CD4-positive, alpha-beta T cell treated with Interleukin-12 subunit alpha and Interleukin-12 subunit beta, for 1 hour (primary cell): ENCODE measurements at regions not wholly inside any gene's neighbourhood (a gene's known extent, or its start where the extent isn't known, plus 50 kb on each side); places are given as distances from the start of the nearest gene placed in this dataset.
"Not testable (repeated sequence)": the region's sequence is repeated elsewhere in the genome, so short reads cannot be mapped to it uniquely, and the experiment has no call there.

ENCODE experiments used
- DNase-seq: peaks from one replicate; pipeline ENCODE4 v3.0.0-alpha.2; 2020

DNA sequence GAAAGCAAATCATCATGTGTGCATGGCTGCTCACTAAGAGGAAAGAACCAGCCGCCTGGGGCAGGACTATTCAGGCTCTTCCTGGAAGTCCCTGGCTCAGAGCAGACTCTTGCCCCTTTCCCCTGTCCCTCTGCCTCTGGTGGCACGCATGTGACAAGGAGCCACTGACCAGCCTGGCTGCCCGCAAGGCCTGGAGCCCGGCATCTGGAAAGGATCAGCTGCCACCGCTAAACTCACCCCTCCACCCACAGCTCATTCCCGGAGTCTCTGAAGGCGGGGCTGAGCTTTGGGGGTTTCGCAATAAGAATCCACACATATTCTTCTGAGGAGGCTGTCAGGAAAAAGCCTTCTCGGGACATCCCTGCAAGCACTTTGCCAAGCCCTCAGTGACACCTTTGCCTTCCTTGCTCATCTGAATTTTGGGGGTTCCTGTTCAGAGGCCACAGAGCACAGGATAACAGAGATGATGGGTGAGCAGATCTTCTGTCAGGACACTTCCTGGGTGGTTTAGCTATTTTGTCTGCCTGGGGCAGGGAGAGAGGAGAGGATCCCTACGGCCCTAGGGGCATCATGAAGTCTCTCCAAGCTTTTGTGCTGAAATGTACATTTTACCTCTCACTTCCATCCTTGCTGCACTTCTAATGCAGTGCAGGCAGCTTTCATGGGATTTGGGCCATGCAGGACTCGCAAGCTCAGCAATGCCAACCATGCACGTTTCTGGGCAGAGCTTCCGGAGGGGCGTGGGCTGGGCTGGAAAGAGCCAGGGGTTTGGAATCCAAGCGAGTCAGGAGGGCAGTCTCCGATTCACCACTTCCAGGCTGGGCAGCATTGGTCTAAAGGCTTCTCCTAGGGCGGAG, 124.8 kb upstream of the MAP1LC3B2 start:
- DNase-seq: no peak

DNA sequence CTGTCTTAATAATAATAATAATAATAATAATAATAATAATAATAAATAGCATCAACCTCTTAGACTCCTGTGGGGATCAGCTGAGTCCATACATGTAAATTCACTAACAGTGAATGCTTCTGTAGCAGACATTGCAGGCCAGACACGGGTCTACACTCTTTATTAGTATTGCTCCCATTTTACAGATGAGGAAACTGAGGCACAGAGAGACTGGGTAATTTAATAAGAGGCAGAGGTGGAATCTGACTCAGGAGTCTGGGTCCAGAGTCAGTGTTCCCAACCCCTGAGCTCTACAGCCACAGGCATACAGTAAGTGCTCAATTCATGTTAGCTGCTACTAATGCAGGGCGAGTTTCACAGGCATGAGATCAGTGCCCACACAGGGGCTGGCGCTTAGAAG, 123.2 kb upstream of the MAP1LC3B2 start:
- DNase-seq: no peak

DNA sequence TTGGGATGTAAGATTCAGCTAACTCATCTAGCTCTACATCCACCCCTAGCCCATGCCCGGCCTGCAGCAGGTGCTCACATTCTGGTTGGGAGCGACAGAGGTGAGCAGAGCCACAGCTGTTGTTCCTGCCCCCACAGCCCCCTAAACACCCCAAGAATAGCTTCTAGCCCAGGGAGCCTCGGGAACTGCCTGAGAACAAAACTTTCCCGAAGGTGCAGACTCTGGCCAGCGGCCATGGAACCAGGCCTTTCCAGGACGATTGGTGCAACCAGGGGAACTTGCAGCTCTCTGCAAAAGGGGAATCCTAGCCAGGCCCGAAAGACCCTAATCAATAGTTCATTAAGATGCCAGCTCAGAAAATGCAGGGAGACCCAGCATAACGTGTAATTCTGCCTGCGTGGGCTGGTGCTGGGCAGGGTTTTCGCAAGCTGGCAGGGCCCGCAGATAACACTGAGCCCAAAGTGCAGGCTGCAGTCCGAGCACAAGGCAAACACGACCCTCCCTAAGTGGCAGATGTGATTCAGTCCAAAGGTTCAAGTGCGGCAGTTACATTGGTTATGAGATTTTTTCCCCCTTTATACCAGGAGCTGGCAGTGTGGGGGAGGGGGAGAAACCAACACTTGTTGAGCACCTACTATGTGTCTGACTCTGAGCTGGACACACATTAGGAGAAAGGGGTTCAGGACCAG, 122.5 kb upstream of the MAP1LC3B2 start:
- no peak for DNase-seq

DNA sequence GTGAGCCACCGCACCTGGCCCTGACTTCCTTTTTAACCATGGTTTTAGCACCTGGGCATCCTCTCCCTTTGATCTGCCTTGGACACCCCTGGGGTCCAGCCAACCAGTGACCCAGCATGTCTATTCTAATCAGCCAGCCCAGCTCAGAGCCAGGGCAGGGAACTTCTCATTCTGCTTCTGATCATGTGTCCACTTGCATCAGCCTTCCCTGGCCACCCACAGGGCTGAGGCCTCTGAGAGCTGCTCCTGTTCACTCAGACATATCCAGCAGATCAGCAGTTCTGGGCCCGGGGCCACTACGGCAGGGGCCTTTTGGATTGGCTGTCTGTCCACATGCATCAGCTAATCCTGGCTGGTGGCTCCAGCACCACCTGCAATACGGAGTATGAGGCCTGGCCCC, 117.9 kb upstream of the MAP1LC3B2 start:
- DNase-seq: no peak

DNA sequence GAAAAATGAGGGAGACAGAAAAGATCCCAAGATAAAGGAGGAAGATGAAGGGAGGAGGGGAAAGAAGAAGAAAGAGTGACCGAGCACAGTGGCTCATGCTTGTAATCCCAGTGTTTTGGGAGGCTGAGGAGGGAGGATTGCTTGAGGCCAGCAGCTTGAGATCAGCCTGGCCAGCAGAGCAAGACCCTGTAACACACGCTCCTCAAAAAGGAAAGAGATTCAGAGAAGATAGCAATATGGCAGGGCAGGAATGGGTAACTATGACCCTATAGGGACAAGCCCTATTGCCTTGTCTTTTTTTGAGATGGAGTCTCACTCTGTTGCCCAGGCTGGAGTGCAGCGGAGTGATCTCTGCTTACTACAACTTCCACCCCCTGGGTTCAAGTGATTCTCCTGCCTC, 116.9 kb upstream of the MAP1LC3B2 start:
- DNase-seq: no peak

DNA sequence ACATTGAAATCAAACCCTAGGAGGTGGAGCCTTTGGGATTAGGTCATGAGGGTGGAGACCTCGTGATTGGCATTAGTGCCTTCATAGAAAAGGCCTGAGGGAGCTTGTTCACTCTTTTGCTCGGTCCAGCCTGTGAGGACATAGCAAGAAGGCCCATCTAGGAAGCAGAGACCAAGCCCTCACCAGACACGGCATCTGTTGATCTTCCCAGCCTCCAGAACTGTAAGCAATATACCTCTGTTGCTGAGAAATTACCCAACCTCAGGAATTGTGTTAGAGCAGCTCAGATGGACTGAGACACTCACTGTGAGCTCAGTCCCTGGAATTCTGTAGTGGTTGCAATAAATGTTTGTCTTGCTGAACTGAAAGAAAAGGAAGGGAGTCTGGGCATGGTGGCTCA, 116.2 kb upstream of the MAP1LC3B2 start:
- no peak for DNase-seq

DNA sequence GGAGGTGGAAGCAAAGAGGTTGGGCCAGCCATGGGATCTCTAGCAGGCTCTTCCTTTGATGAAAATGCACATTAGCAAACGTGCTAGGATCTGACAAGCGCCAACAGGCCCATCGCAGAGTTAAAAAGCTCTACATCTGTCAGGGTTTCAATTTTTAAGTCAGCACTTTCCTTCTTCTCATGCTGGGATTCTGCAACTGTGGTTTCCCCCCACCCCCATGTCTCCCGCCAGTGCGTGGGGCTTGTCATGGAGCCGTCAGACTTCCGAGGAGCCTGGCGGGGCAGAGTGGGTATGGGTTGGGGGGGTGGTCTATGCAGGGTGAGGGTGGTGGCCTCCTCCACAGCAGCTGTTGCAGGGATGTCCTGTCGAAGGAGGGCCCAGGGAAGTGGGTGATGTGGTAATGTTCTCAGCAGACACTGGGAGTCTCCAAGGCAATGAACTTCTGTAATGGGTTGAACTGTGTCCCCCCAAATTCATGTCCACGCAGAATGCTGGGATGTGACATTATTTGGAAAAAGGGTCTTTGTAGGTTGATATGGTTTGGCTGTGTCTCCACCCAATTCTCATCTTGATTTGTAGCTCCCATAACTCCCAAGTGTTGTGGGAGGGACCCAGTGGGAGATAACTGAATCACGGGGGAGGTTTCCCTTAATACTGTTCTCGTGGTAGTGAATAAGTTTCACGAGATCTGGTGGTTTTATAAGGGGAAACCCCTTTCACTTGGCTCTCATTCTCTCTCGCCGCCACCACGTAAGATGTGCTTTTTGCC, 115.2 kb upstream of the MAP1LC3B2 start:
- DNase-seq: no peak

DNA sequence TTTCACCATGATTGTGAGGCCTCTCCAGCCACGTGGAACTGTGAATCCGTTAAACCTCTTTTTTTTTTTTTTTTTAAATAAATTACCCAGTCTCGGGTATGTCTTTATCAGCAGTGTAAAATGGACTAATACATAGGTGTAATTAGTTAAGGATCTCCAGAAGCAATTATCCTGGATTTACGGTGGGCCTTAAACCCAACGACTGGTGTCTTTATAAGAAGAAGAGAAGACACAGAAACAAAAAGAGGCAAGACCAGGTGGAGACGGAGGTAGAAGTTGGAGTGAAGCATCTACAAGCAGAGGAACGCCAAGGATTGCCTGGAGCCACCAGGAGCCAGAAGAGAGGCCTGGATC, 114.6 kb upstream of the MAP1LC3B2 start:
- DNase-seq: no peak

DNA sequence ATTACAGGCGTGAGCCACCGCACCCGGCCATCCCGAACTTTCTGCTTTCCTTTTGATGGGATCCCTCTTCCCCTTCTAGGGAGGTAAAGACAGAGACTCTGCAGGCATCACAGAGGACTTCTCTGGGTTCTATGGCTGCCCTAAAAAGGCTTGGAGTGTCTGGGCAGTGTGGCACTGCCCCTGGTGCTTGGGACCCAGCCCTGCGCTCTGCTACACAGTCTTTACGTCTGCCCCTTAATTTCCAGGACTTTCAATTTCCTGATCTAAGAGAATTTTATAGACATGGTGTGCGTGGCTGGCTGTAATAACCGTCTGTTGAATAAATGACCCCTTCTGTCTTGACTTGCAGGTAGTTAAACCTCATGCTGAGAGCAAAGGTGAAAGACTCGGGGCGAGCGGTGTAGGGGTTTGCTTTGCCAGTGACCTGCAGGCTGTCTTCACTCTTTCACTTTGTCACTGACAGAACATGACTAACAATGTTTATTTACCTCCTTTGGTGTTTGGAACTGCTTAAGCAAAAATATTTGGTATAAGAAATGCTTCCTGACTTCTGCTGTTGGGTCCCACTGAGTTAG, 110.9 kb upstream of the MAP1LC3B2 start:
- DNase-seq: no peak

DNA sequence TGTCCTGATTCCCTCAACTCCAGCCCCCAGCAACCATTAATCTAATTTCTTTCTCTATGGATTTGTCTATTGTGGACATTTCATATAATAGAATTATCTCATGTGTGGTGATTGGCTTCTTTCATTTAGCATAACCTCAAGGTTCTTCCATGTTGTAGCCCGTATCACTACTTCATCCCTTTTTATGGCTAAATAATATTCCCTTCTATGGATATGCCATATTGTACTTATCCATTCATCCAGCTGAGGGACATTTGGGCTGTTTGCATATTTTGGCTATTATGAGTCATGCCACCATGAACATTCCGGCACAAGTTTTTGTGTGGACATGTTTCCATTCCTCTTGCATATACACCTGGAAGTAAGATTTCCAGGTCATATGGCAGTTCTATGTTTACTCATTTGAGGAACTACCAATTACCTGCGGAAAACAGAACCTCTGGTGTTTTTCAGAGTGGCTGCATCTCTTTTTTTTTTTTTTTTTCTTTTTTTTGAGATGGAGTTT, 108.7 kb upstream of the MAP1LC3B2 start:
- DNase-seq: no peak

DNA sequence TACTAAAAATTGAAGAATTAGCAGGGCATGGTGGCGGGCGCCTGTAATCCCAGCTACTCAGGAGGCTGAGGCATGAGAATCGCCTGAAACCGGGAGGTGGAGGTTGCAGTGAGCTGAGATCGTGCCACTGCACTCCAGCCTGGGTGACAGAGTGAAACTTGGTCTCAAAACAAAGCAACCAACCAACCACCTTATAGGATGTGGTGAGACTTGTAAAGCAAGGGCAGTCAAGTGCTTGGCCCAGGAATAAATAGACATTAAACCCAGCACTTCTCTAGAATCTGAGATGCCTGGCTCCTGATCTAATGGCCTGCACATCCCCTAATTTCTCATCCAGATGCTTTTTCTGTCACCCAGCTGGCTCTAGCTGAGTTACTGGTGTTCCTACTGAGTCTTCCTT, 106.2 kb upstream of the MAP1LC3B2 start:
- not testable (repeated sequence) for DNase-seq

DNA sequence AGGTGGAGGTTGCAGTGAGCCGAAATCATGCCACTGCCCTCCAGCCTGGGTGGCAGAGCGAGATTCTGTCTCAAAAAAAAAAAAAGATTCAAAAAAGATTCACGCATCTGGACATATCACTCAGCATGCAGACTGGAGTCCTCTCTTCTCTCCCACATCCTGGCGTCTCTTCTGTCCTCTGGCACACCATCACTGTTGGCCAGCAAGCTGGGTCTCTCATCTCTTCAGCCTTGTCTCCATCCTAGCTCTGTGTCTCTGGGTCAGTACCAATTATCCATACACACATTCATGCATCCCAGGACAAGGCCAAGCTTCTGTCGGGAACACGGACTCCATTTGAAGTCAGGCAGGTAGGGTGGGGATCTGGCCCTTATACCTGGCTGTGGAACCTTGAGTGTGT, 105.5 kb upstream of the MAP1LC3B2 start:
- DNase-seq: no peak

DNA sequence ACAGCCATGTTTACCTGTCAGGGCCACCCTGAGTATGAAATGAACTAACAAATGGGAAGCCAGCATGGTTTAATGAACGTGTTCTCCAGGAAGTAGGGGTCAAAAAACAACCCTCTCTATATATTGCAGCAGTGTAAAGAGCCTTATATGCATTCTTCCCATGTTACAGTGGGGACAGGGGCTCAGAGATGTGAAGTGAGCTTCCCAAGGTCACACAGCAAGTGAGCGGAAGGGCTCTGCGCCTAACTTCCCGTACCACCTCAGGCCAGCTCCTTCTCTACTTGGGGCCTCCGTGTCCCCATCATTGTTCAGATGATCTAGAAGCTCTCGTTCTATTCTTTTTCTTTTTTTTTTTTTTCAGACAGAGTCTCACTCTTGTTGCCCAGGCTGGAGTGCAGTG, 105.1 kb upstream of the MAP1LC3B2 start:
- DNase-seq: no peak

DNA sequence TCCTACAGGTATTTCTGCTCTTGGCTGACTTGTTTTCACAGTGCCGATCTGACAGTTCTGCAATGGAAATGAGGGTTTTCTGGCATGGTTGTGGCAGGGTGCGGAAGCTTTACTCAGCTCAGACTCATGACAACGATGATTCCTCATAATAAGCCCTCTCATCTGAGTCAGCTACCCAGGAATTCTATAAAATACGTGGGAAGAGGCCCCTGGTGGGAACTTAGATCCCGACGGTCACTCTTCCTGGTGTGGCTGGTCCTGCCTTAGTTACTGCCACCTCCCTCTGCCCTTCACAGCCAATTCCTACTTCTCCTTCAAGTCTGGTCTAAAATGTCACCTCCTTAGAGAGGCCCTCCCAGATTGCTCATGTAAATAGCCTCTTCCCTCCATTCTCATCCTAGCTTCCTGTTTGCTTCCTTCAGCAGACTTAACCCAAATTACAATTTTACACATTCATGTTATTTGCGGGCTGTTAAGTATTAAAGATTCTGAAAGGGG, 104.2 kb upstream of the MAP1LC3B2 start:
- DNase-seq: no peak

DNA sequence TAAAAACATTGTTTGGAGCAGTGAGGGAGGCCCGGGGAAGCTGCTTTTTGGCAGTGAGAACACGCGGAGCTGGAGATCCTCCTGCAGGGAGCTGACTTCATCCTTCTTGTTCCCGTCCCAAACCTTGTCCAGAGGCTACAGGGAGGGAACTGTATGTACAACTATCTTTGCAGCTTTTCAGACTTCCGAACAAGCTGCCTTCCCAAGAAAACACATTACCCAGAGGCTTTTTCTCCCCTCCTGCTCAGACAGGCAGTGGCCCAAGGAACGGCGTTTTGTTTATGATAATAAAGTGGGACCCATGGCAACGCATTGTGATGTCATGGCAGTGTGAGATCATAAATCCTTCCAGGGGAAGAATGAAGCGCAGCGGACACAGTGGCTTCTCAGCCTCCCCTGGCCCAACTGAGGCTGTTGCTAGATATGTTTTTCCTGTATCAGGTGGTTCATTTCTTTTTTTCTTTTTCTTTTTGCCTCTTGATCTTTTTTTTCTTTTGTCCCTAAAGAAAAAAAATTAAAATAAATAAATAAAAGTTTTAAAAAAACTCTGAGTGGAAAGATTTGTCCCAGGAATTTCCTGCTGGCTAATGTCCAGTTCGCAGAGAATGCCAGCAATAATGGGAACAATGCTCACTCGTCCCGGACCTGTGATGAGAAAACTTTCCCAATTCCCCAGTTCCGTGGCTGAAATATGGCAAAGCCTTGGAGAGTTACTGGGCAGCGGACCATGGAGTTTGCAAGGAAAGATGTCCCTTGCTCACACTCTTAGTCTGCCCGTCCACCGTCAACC, 103.4 kb upstream of the MAP1LC3B2 start:
- DNase-seq: peak; percentile 10

DNA sequence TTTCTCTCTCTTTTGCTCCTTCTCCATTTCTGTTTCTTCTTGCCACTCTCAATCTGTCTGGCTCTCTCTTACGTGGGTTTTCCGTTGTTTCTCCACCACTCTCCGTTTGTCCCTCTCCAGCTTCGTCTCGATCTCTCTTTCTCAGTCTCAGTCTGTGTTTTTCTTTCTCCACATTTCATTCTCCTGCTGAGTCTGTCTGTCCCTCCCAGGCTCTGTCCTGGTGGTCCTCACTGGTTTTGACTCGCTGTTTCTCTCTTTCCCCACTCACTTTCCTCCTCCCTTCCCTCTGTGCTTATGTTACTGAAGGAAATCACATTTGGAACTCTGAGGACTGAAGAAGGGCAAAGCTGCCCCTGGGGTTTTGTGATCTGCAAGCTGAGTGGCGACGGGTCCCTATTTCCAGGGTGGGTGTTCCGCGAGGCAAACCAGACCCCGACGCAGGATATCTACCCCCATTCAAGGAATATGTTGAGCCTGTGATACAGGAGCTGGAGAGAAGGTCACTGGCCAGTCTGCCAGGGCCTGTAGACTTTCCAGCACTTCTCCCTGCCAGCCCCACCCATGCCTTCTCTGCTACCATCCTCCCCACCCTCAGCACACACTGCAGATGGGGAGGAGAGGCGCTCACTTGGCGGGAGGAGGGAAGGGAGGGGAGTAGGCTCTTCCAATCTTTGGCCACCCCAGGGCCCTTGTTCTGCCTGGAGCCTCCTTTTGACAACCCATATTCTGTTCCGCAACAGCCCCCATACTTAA, 102.7 kb upstream of the MAP1LC3B2 start:
- DNase-seq: no peak

DNA sequence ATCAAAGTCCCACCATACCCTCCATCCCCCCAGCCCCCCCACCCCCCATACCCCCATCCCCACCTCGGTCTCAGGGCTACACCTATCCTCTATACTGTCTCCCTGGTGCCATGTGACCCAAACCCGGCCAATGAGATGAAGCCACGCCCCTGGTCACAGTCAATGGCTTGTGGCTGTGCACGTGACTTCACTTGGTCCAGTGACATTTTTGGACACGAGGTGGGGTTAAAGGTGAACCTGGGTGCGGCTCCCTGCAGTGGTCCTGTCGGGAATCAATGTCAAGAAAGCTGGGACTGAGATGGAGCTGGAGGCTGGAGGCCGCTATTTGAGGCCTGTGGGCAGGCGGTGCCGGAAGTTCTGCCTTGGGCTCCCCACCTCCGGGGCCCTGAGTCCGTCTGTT, 100.7 kb upstream of the MAP1LC3B2 start:
- no peak for DNase-seq

DNA sequence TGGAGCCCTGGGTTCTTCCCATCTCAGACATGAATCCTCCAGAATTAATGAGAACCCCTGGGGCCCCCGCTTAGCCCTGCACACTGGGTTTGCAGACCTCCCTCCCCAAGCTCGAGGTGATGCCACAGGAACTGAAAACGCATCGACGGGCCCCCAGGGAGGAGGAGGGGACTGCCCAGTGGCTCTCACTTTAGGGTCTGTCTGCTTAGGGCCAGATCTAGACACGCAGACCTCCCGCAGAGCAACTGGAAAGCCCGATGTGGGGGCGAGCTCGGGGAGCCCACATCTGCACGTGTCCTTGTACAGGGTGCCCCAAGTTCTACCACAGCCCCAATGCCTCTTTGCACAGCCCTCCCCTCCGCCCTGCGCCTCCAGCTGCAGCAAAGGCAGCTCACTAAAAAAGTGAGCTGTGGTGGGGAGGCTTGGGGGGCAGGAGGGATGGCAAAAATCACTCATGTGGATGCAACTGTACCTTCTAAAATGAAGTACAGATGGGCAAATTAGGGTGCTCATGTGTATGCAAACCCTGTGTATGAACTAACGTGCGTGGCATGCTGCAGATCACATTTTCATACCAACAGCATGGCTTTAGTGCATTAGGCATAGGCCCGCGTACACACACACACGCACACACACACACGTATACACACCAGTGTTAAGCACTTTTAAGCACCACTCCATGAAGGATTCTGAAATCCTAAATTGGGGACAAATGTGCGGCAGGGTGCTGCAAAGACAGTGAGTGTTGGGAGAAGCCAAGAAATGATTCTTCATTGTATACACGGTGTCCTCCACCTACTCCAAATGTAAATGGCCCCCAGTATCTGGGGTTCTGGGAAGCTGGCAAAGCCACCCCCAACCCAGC, 99.9 kb upstream of the MAP1LC3B2 start:
- DNase-seq: no peak

DNA sequence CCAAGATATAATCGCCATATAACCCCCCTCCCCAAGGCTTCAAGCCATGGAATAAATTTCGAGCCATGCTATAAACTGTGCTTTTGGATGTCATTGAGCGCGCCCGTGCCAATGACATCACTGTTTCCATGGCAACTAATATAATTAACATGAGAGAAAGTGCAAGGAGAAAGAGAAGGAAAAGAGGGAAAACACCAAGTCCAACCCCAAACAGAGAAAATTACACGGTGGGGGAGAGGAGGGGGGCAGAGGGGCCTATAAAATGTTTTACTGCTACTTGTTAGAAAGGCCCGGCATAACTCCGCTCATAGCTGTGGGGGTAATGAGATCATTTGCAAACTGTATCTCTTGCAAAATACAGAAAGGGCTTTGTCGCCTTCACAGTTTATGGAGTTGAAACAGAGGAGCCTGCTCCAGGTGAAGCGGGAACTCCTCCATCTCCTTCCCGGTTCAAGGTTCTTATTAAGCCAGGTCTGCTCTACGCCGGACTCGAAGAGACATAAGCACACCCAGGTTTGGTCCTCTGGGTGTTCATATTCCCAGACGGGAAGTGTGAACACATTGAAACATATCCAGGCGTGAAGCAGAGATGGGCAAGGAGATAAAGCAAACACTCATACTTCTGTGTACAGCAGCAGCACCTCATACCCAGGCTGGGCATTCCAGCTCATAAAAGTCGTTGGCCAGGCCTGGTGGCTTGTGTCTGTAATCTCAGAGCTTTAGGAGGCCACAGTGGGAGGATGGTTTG, 99.1 kb upstream of the MAP1LC3B2 start:
- no peak for DNase-seq

DNA sequence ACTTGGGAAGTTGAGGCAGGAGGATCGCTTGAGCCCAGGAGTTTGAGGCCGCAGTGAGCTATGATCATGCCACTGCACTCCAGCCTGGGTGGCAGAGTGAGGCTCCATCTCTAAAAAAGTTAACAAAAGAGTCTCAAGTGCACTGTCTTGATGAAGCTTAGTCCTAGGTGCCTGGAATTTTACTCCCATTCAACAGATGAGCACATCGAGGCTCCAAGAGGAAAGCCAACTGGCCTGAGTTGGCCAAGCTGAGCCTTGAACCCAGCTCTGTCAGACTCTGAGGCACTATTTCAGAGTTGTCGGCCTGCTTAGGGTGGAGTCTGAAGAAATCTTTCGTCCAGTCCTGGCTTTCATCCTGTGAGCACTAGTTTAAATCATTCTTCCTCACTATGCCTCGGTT, 98.1 kb upstream of the MAP1LC3B2 start:
- no peak for DNase-seq
